Right atrium auricular region (tissue), 2 donors: ENCODE measurements at regions not wholly inside any gene's neighbourhood (a gene's known extent, or its start where the extent isn't known, plus 50 kb on each side); places are given as distances from the start of the nearest gene placed in this dataset.

Experiments used
- DNase-seq: peaks from one replicate; pipeline ENCODE4 v3.0.0-alpha.2; 2019; ENCODE audit warnings: low spot score
- H3K27ac ChIP-seq, 2 donors: fragments of 200-600 bp; sonication (generic); 1 replicate in 1 of 2; 2 replicates in 1 of 2; pipeline ENCODE4 v1.5.1; 2016 to 2019
- H3K27me3 ChIP-seq, 2 donors: fragments of 200-600 bp; sonication (generic); one replicate each; pipeline versions ENCODE4 v1.5.1 to v1.6.0; 2017 to 2019
- H3K36me3 ChIP-seq: fragments of 200-600 bp; sonication (generic); one replicate; pipeline ENCODE4 v1.5.1; 2016
- H3K4me1 ChIP-seq, 2 donors: fragments of 200-600 bp; sonication (generic); one replicate each; pipeline versions ENCODE4 v1.5.1 to v1.6.0; 2017 to 2019
- H3K4me3 ChIP-seq, 2 donors: fragments of 200-600 bp; sonication (generic); 1 replicate in 1 of 2; 2 replicates in 1 of 2; pipeline ENCODE4 v1.5.1; 2017 to 2019; ENCODE audit warnings: mild to moderate bottlenecking in 1 of 2, moderate library complexity in 1 of 2
- H3K9me3 ChIP-seq, 2 donors: fragments of 200-600 bp; sonication (generic); one replicate each; pipeline ENCODE4 v1.5.1; 2019
- TF ChIP-seq, protein P1 (sequence below), 2 donors: fragments of 200-600 bp; sonication (generic); IDR thresholded peaks; one replicate each; pipeline ENCODE4 v1.5.1; 2019; ENCODE audit warnings: antibody characterized with exemption in 2 of 2

DNA sequence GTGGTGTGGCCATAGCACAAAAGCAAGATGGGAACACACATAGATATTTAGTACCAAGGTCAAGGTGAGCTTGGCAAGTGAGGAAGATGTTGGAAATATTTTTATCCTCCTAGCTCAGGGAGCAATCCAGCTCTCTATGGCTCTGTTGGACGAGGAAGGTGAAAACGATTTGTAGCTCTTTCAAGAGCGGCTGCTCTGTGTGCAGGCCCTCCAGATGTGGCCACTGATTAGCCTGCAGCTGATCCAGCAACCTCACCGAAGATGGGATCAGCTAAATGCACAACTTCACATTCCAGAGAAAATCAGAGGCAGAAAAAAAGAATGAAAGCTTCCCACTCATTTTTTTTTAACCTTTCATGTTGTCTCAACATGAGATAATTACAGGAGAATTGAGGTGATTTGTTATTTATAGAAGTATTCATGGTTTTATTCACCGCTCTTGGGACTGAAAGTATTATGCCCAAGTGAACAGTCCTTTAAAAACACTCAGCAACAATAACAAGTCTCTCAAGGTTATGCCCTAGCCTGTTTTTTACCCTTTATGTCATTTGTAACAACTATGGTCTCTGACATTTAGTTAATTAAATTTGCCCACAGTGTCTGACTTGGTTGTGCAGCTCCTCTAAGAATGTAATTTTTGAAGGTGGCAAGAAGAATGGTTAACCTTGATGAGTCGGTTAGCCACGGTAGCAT is 213.6 kb upstream of the ADARB2 start:
- no peaks in the 10 kb centered on the region for H3K4me1 ChIP-seq
- no peak overlapping the region for H3K27ac ChIP-seq
- H3K36me3 ChIP-seq = no peaks in the 10 kb centered on the region
- no peaks in the 10 kb centered on the region for H3K9me3 ChIP-seq
- TF ChIP-seq, protein P1, sequence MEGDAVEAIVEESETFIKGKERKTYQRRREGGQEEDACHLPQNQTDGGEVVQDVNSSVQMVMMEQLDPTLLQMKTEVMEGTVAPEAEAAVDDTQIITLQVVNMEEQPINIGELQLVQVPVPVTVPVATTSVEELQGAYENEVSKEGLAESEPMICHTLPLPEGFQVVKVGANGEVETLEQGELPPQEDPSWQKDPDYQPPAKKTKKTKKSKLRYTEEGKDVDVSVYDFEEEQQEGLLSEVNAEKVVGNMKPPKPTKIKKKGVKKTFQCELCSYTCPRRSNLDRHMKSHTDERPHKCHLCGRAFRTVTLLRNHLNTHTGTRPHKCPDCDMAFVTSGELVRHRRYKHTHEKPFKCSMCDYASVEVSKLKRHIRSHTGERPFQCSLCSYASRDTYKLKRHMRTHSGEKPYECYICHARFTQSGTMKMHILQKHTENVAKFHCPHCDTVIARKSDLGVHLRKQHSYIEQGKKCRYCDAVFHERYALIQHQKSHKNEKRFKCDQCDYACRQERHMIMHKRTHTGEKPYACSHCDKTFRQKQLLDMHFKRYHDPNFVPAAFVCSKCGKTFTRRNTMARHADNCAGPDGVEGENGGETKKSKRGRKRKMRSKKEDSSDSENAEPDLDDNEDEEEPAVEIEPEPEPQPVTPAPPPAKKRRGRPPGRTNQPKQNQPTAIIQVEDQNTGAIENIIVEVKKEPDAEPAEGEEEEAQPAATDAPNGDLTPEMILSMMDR (IDR thresholded peaks at IDR 0.05) = no peak
- H3K4me3 ChIP-seq = no peak overlapping the region
- H3K27me3 ChIP-seq = no peaks in the 10 kb centered on the region
- no peak for DNase-seq

DNA sequence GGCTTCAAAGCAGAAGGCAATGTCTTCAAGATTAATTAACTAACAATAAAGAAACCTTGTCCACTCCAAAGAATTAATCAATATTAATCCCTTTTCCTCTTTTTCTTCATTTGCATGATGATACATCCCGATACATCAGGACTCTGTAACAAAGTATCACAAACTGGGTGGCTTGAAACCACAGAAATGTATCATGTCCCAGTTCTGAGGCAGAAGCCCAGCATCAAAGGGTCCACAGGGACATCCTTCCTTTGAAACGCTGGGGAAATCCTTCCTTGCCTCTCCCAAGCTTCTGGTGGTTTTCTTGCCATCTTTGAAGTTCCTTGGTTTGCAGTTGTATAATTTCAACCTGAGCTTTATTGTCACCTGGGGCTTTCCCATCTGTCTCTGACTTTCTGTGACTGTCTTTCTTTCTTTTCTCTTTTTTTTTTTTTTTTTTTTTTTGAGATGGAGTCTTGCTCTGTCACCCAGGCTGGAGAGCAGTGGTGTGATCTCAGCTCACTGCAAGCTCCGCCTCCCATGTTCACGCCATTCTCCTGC is 210.2 kb upstream of the ADARB2 start:
- DNase-seq = no peak
- TF ChIP-seq, protein P1 (IDR thresholded peaks at IDR 0.05) = no peak

DNA sequence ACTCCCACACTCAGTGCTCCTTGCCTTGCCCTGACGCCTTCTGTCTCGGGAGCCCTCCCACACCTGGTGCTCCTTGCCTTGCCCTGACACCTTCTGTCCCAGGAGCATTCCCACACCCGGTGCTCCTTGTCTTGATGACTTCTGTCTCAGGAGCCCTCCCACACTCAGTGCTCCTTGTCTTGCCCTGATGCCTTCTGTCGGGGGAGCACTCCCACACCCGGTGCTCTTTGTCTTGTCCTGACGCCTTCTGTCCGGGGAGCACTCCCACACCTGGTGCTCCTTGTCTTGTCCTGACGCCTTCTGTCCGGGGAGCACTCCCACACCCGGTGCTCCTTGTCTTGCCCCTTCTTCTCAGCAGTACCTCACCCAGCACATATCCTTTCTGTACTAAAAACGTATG is 207.2 kb upstream of the ADARB2 start:
- H3K27ac ChIP-seq = no peak overlapping the region
- H3K36me3 ChIP-seq = no peaks in the 10 kb centered on the region
- H3K9me3 ChIP-seq = no peaks in the 10 kb centered on the region
- no peaks in the 10 kb centered on the region for H3K27me3 ChIP-seq
- TF ChIP-seq, protein P1 (IDR thresholded peaks at IDR 0.05) = no peak
- no peak overlapping the region for H3K4me3 ChIP-seq
- no peaks in the 10 kb centered on the region for H3K4me1 ChIP-seq
- DNase-seq = no peak

More for the DNA sequence above, 210.2 kb upstream of the ADARB2 start:
- Histone ChIP-seq H3K4me3 (no peak overlapping the region), H3K9me3 (no peaks in the 10 kb centered on the region), H3K27ac (no peak overlapping the region), H3K36me3 (no peaks in the 10 kb centered on the region), H3K27me3 (no peaks in the 10 kb centered on the region), H3K4me1 (no peaks in the 10 kb centered on the region)

DNA sequence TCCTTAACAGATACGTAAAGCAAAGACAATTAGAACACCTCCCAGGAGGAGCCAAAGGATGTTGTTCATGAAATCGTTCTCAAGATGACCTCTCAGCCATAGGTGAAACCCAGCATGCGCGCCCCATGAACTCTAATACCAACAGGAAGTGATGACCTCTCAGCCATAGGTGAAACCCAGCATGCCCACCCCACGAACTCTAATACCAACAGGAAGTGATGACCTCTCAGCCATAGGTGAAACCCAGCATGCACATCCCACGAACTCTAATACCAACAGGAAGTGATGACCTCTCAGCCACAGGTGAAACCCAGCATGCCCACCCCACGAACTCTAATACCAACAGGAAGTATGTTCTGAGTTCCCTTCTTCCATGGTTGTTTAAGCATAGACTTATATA is 205.2 kb upstream of the ADARB2 start:
- no peaks in the 10 kb centered on the region for H3K36me3 ChIP-seq
- no peak for DNase-seq
- H3K27me3 ChIP-seq = no peaks in the 10 kb centered on the region
- H3K4me1 ChIP-seq = no peaks in the 10 kb centered on the region
- H3K4me3 ChIP-seq = no peak overlapping the region
- TF ChIP-seq, protein P1 (IDR thresholded peaks at IDR 0.05) = no peak
- H3K27ac ChIP-seq = no peak overlapping the region
- no peaks in the 10 kb centered on the region for H3K9me3 ChIP-seq

DNA sequence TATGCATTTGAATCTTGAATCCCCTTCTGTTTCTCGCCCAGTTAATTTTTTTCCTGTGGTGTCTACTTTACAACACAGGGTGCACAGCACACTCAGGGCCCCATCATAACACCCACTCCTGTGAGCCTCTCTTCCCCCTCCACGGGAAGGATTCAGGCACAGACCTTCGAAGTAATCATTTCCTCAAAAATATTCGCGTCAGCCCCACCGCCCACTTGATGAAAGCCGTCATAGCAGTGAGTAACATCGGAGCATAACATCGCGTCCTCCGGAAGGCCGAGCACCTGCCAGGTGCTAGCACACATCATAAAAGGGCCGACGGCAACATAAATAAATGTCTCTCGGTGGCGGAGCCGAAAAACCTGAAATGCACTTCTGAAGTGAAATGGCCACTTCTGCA is 201.7 kb upstream of the ADARB2 start:
- DNase-seq = no peak
- TF ChIP-seq, protein P1 (IDR thresholded peaks at IDR 0.05) = no peak
- no peak overlapping the region for H3K27ac ChIP-seq

DNA sequence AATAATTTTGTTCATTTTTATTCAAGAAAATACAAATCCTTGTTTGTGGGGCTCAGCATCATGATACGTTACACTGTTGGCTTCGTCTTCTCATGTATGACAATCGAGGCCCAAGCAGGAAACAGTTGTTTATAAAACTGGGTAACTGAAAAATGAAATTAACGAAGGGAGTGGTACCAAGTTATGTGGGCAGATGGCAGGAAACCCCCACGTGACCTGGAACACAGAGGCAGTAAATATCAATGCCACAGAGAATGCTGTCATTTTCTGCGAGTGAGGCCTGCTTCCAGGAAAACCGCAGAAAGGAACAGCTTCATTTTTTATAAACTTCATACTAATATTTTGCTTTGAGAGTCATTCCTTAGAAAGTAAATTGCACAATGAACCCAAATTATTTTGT is 201.0 kb upstream of the ADARB2 start:
- Histone ChIP-seq H3K27ac (no peak overlapping the region), H3K27me3 (no peaks in the 10 kb centered on the region), H3K4me1 (no peaks in the 10 kb centered on the region), H3K9me3 (no peaks in the 10 kb centered on the region), H3K36me3 (no peaks in the 10 kb centered on the region), H3K4me3 (no peak overlapping the region)
- DNase-seq = no peak
- TF ChIP-seq, protein P1 (IDR thresholded peaks at IDR 0.05) = no peak

More for the DNA sequence above, 201.7 kb upstream of the ADARB2 start:
- H3K36me3 ChIP-seq = no peaks in the 10 kb centered on the region
- H3K9me3 ChIP-seq = no peaks in the 10 kb centered on the region
- no peak overlapping the region for H3K4me3 ChIP-seq
- H3K27me3 ChIP-seq = no peaks in the 10 kb centered on the region
- H3K4me1 ChIP-seq = no peaks in the 10 kb centered on the region
